Smooth muscle cell (in vitro differentiated cells): ENCODE measurements at regions not wholly inside any gene's neighbourhood (a gene's known extent, or its start where the extent isn't known, plus 50 kb on each side); places are given as distances from the start of the nearest gene placed in this dataset.

Source experiments
- DNase-seq: peaks from one replicate; lab custom pipeline; 2025; ENCODE audit not compliant: unreplicated experiment; lab: John Stamatoyannopoulos, UW
- H2AFZ ChIP-seq: fragments of 200-600 bp; sonication (generic); 2 replicates; pipeline ENCODE4 v1.6.0; 2016; ENCODE audit warnings: antibody characterized with exemption, low read depth, mild to moderate bottlenecking
- H3F3A ChIP-seq: fragments of 200-600 bp; sonication (generic); 2 replicates; pipeline ENCODE4 v1.6.0; 2017; ENCODE audit warnings: antibody characterized with exemption, low read depth
- H3K27ac ChIP-seq: fragments of 200-600 bp; sonication (generic); 2 replicates; pipeline ENCODE4 v1.5.1; 2016; ENCODE audit warnings: low read depth, mild to moderate bottlenecking
- H3K27me3 ChIP-seq: fragments of 200-600 bp; sonication (generic); 2 replicates; pipeline ENCODE4 v1.6.1; 2016; ENCODE audit warnings: low read depth, mild to moderate bottlenecking
- H3K36me3 ChIP-seq: fragments of 200-600 bp; sonication (generic); 2 replicates; pipeline ENCODE4 v1.5.1; 2016; ENCODE audit warnings: low read depth
- H3K4me1 ChIP-seq: fragments of 200-600 bp; sonication (generic); 2 replicates; pipeline ENCODE4 v1.5.1; 2016; ENCODE audit warnings: low read depth
- H3K4me2 ChIP-seq: fragments of 200-600 bp; sonication (generic); 2 replicates; pipeline ENCODE4 v1.6.0; 2016; ENCODE audit warnings: mild to moderate bottlenecking
- H3K4me3 ChIP-seq: fragments of 200-600 bp; sonication (generic); 2 replicates; pipeline ENCODE4 v1.5.1; 2016; ENCODE audit warnings: mild to moderate bottlenecking
- H3K79me2 ChIP-seq: fragments of 200-600 bp; sonication (generic); 2 replicates; pipeline ENCODE4 v1.6.0; 2016; ENCODE audit warnings: low read depth, mild to moderate bottlenecking
- H3K9ac ChIP-seq: fragments of 200-600 bp; sonication (generic); 2 replicates; pipeline ENCODE4 v1.6.0; 2016; ENCODE audit warnings: low read depth
- H3K9me3 ChIP-seq: fragments of 200-600 bp; sonication (generic); replicated peaks from 2 replicates; pipeline ENCODE4 v1.5.1; 2016; ENCODE audit warnings: low read depth
- H4K20me1 ChIP-seq: fragments of 200-600 bp; sonication (generic); 2 replicates; pipeline ENCODE4 v1.6.0; 2016; ENCODE audit warnings: low read depth
- WGBS: methylation state at CpG from one replicate; pipeline ENCODE4 v1.1.7; 2016; ENCODE audit warnings: low lambda C conversion rate; 5-methylcytosine and 5-hydroxymethylcytosine counted together
- TF ChIP-seq, protein P1 (sequence below): fragments of 200-600 bp; sonication (generic); IDR thresholded peaks from 2 replicates; pipeline ENCODE4 v1.5.1; 2017; ENCODE audit warnings: borderline replicate concordance, mild to moderate bottlenecking, antibody characterized with exemption; ENCODE audit not compliant: insufficient read depth, poor library complexity, severe bottlenecking

DNA sequence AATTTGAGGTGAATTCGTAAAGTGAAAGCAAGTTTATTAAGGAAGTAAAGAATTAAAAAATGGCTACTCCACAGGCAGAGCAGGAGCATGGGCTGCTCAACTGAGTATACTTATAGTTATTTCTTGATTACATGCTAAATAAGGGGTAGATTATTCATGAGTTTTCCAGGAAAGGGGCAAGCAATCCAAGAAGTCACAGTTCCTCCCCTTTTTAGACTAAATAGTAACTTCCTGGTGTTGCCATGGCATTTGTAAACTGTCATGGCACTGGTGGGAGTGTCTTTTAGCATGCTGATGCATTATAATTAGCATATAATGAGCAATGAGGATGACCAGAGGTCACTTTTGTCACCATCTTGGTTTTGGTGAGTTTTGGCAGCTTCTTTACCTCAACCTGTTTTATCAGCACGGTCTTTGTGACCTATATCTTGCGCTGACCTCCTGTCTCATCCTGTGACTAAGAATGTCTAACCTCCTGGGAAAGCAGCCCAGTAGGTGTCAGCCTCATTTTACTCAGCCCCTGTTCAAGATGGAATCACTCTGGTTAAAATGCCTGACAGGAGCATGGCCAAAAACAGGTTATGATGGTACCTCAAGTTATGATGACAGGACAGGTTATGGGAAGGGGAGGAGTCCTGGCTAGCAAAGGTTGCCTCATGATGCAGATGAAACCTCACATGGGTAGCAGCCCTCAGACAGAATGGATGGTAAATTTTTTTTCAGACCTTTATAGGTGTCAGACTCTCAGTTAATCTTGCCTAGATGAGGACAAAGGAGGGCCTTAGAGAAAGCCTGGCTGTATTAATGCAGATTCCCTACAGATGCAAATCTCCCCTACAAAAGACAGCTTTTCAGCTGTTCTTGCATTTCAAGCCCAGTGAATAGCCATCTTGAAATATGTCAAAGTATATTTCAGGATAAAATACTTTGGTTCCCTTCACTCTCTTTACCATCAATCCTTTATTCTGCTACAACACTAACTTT is 49.7 kb downstream of the SIPA1L2 start:
- no peak for DNase-seq

GRCh38 chr1:232579466-232579865 is 50.5 kb downstream of the SIPA1L2 start:
- no peaks in the 10 kb centered on the region for H3K9me3 ChIP-seq
- DNase-seq: no peak
- H3K27me3 ChIP-seq: no peaks in the 10 kb centered on the region
- no peak overlapping the region for H3K9ac ChIP-seq
- no peak overlapping the region for H2AFZ ChIP-seq
- no peak overlapping the region for H3K4me3 ChIP-seq
- peaks cover 19% of the 10 kb centered on the region for H3K4me1 ChIP-seq
- H3K36me3 ChIP-seq: no peaks in the 10 kb centered on the region
- H3K4me2 ChIP-seq: no peak overlapping the region
- H3K79me2 ChIP-seq: peaks cover 95% of the 10 kb centered on the region
- WGBS: 90% methylated on average over 1 of the region's 1 CpG
- peaks cover 73% of the 10 kb centered on the region for H4K20me1 ChIP-seq
- no peaks in the 10 kb centered on the region for H3F3A ChIP-seq
- H3K27ac ChIP-seq: no peak overlapping the region
- TF ChIP-seq, protein P1, sequence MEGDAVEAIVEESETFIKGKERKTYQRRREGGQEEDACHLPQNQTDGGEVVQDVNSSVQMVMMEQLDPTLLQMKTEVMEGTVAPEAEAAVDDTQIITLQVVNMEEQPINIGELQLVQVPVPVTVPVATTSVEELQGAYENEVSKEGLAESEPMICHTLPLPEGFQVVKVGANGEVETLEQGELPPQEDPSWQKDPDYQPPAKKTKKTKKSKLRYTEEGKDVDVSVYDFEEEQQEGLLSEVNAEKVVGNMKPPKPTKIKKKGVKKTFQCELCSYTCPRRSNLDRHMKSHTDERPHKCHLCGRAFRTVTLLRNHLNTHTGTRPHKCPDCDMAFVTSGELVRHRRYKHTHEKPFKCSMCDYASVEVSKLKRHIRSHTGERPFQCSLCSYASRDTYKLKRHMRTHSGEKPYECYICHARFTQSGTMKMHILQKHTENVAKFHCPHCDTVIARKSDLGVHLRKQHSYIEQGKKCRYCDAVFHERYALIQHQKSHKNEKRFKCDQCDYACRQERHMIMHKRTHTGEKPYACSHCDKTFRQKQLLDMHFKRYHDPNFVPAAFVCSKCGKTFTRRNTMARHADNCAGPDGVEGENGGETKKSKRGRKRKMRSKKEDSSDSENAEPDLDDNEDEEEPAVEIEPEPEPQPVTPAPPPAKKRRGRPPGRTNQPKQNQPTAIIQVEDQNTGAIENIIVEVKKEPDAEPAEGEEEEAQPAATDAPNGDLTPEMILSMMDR: no peak

More for the DNA sequence above, 49.7 kb downstream of the SIPA1L2 start:
- no peaks in the 10 kb centered on the region for H3K36me3 ChIP-seq
- WGBS: 95% methylated on average over 3 of the region's 3 CpGs
- H3K27me3 ChIP-seq: no peaks in the 10 kb centered on the region
- H3K9me3 ChIP-seq: no peaks in the 10 kb centered on the region
- peaks cover 98% of the 10 kb centered on the region for H3K79me2 ChIP-seq
- no peak overlapping the region for H2AFZ ChIP-seq
- H3K4me1 ChIP-seq: peaks cover 19% of the 10 kb centered on the region
- H3K4me3 ChIP-seq: no peak overlapping the region
- no peak overlapping the region for H3K9ac ChIP-seq
- H3K27ac ChIP-seq: no peak overlapping the region
- H3K4me2 ChIP-seq: no peak overlapping the region
- peaks cover 72% of the 10 kb centered on the region for H4K20me1 ChIP-seq
- TF ChIP-seq, protein P1: no peak
- H3F3A ChIP-seq: no peaks in the 10 kb centered on the region

DNA sequence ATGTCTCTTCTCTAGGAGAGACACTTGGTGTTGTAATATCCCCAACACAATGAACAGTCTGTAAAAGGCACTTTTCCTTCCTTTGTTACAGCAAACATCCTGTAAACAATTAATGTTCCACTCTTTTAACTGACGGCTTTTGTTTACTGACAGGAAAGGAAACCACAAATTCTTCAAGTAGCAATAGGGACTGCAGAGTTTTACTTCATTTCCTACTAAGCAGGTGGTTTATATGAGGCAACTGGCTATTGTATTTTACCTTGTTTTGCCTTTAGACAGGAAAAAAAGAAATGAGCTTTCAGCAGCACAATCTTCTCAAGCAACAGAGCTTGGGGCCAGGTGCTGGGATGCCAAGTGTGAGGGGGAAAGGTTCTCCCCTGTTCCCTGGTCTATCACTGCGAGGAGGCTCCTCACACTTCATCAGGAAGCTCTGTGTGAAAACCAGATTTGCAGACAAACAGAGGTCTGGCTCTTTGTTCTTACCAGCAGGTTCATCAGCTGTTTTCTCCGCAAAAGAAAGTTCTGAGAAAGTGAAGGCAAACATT is 51.2 kb downstream of the SIPA1L2 start:
- H3K9ac ChIP-seq: no peak overlapping the region
- no peak for DNase-seq
- TF ChIP-seq, protein P1: no peak
- peaks cover 19% of the 10 kb centered on the region for H3K4me1 ChIP-seq
- H3K9me3 ChIP-seq: no peaks in the 10 kb centered on the region
- no peak overlapping the region for H3K4me3 ChIP-seq
- H3K36me3 ChIP-seq: no peaks in the 10 kb centered on the region
- H4K20me1 ChIP-seq: peaks cover 71% of the 10 kb centered on the region
- H3K79me2 ChIP-seq: peaks cover 95% of the 10 kb centered on the region
- no peaks in the 10 kb centered on the region for H3F3A ChIP-seq
- H3K4me2 ChIP-seq: no peak overlapping the region
- no peak overlapping the region for H2AFZ ChIP-seq
- no peak overlapping the region for H3K27ac ChIP-seq
- H3K27me3 ChIP-seq: no peaks in the 10 kb centered on the region
- 51% methylated on average over 3 of the region's 3 CpGs for WGBS
